ENCODE measurements at regions not wholly inside any gene's neighbourhood (a gene's known extent, or its start where the extent isn't known, plus 50 kb on each side); places are given as distances from the start of the nearest gene placed in this dataset.

GRCh38 chr7:110557-111232 lies 81.7 kb upstream of the FAM20C start (continued):
- TF ChIP-seq ZNF462 (CRISPR knock-in tag; IDR thresholded peaks at IDR 0.05) (no peak), POLR2AphosphoS5 (IDR thresholded peaks at IDR 0.05; ENCODE audit: low read depth) (no peak), CTCF (conservative IDR thresholded peaks at IDR 0.05; ENCODE audit: low read depth in 2 of 2) (no peak), ZNF331 (CRISPR knock-in tag; IDR thresholded peaks at IDR 0.05; ENCODE audit: low read depth) (no peak), EZH2phosphoT487 (IDR thresholded peaks at IDR 0.05; ENCODE audit: unreplicated experiment) (no peak)

- DNase-seq (ENCODE audit: low spot score), result no peak
- TF ChIP-seq ZNF331 (CRISPR knock-in tag; IDR thresholded peaks at IDR 0.05; ENCODE audit: low read depth) (no peak), ZNF114 (CRISPR knock-in tag; IDR thresholded peaks at IDR 0.05) (no peak), JUNB (IDR thresholded peaks at IDR 0.05; ENCODE audit: unreplicated experiment) (no peak), POLR2AphosphoS5 (IDR thresholded peaks at IDR 0.05; ENCODE audit: low read depth) (no peak), ZNF462 (CRISPR knock-in tag; IDR thresholded peaks at IDR 0.05) (no peak)
These were observed 80.8 kb upstream of the FAM20C start for GRCh38 chr7:111591-111990.

More at GRCh38 chr7:111591-111990, 80.8 kb upstream of the FAM20C start:
- H3K27ac Mint-ChIP-seq, result no peak overlapping the region
- H3K4me3 ChIP-seq, result no peak overlapping the region
- no peaks in the 10 kb centered on the region; the same call in 1 of the 2 replicates for H3K36me3 ChIP-seq (ENCODE audit: insufficient read depth)
- no peak for ATAC-seq
- 0 out of 2 replicates have a peak, but pooled peaks cover 5% of the 10 kb centered on the region for H3F3A ChIP-seq (replicated peaks; ENCODE audit: low read depth)
- no peak overlapping the region for H3K27ac ChIP-seq (ENCODE audit: low read depth)
- H3K36me3 Mint-ChIP-seq (ENCODE audit: low read depth), result peaks cover 15% of the 10 kb centered on the region
- H3K9me3 Mint-ChIP-seq, result peaks cover 31% of the 10 kb centered on the region
- H2AFZ ChIP-seq, result no peak overlapping the region
- H3K4me2 ChIP-seq, result no peak overlapping the region
- peaks cover 4% of the 10 kb centered on the region for H3K27me3 Mint-ChIP-seq (ENCODE audit: insufficient read depth, low read depth, poor library complexity)
- peaks cover 5% of the 10 kb centered on the region for H3K4me1 Mint-ChIP-seq
- no peaks in the 10 kb centered on the region for H3K9me2 ChIP-seq (ENCODE audit: insufficient read depth)
- H3K27me3 ChIP-seq (ENCODE audit: insufficient read depth), result no peaks in the 10 kb centered on the region
- H3K4me3 Mint-ChIP-seq, result no peak overlapping the region
- H3K79me2 ChIP-seq (replicated peaks; ENCODE audit: insufficient read depth), result no peaks in the 10 kb centered on the region
- no peaks in the 10 kb centered on the region for H3K4me1 ChIP-seq (ENCODE audit: insufficient read depth)
- no peaks in the 10 kb centered on the region for H4K20me1 ChIP-seq (replicated peaks; ENCODE audit: insufficient read depth)

Measured in GM23338 (cell line).